ENCODE measurements at regions not wholly inside any gene's neighbourhood (a gene's known extent, or its start where the extent isn't known, plus 50 kb on each side); places are given as distances from the start of the nearest gene placed in this dataset.

- no peak for TF ChIP-seq FOXK2 (IDR thresholded peaks at IDR 0.05)
- TF ChIP-seq ARNT (IDR thresholded peaks at IDR 0.05): no peak
- no peak for TF ChIP-seq ELF4 (IDR thresholded peaks at IDR 0.05)
Measured at GRCh38 chr3:148150141-148150540, 547.6 kb upstream of the AGTR1 start.

All from HEK293T (cell line).